ENCODE measurements at regions not wholly inside any gene's neighbourhood (a gene's known extent, or its start where the extent isn't known, plus 50 kb on each side); places are given as distances from the start of the nearest gene placed in this dataset.

GRCh38 chr9:14447103-14447502 is 133.2 kb upstream of the NFIB start:
- H3K27ac Mint-ChIP-seq = no peak overlapping the region
- ChIA-PET CTCF (no interaction called here), POLR2A (no interaction called here)
- H3K27me3 ChIP-seq (ENCODE audit: insufficient read depth, low read length, poor library complexity, severe bottlenecking) = no peaks in the 10 kb centered on the region
- no peak overlapping the region for H3K27ac ChIP-seq (ENCODE audit: low read depth, low read length)
- no peaks in the 10 kb centered on the region for H3K9me3 ChIP-seq (ENCODE audit: low read length)
- peaks cover 0 to 11% (median 0%) of the 10 kb centered on the region in 5 donors for H3K9me3 Mint-ChIP-seq
- peaks cover 0 to 10% of the 10 kb centered on the region in 2 donors for H3K27me3 Mint-ChIP-seq
- H3K4me3 Mint-ChIP-seq = no peak overlapping the region
- no peak for DNase-seq
- no peak overlapping the region for H3K4me3 ChIP-seq (ENCODE audit: low read length)
- no peaks in the 10 kb centered on the region for H3K36me3 Mint-ChIP-seq
- no peaks in the 10 kb centered on the region for H3K4me1 Mint-ChIP-seq
- H3K4me1 ChIP-seq (ENCODE audit: insufficient read depth, low read length) = no peaks in the 10 kb centered on the region
- H3K36me3 ChIP-seq (ENCODE audit: insufficient read depth, low read length) = no peaks in the 10 kb centered on the region

- H3K4me3 ChIP-seq (ENCODE audit: low read length) = no peak overlapping the region
- CTCF ChIA-PET = no interaction called here
- no peaks in the 10 kb centered on the region for H3K9me3 ChIP-seq (ENCODE audit: low read length)
- no peak overlapping the region for H3K27ac ChIP-seq (ENCODE audit: low read depth, low read length)
- peaks cover 0 to 11% (median 0%) of the 10 kb centered on the region in 5 donors for H3K9me3 Mint-ChIP-seq
- no peaks in the 10 kb centered on the region for H3K4me1 ChIP-seq (ENCODE audit: insufficient read depth, low read length)
- no peaks in the 10 kb centered on the region for H3K27me3 ChIP-seq (ENCODE audit: insufficient read depth, low read length, poor library complexity, severe bottlenecking)
- POLR2A ChIA-PET = no interaction called here
- no peaks in the 10 kb centered on the region for H3K4me1 Mint-ChIP-seq
- peaks cover 0 to 7% of the 10 kb centered on the region in 2 donors for H3K27me3 Mint-ChIP-seq
- H3K36me3 Mint-ChIP-seq = no peaks in the 10 kb centered on the region
- H3K36me3 ChIP-seq (ENCODE audit: insufficient read depth, low read length) = no peaks in the 10 kb centered on the region
- no peak for DNase-seq
- no peak overlapping the region for H3K27ac Mint-ChIP-seq
- no peak overlapping the region for H3K4me3 Mint-ChIP-seq
These were observed 132.0 kb upstream of the NFIB start for GRCh38 chr9:14445946-14446345.

GRCh38 chr9:14442956-14443355 is 129.0 kb upstream of the NFIB start:
- Mint-ChIP-seq H3K36me3 (no peaks in the 10 kb centered on the region), H3K4me3 (no peak overlapping the region), H3K4me1 (no peaks in the 10 kb centered on the region), H3K27ac (no peak overlapping the region), H3K27me3 (no peaks in the 10 kb centered on the region), H3K9me3 (peaks cover 0 to 5% (median 0%) of the 10 kb centered on the region in 5 donors)
- Histone ChIP-seq H3K36me3 (ENCODE audit: insufficient read depth, low read length) (no peaks in the 10 kb centered on the region), H3K4me1 (ENCODE audit: insufficient read depth, low read length) (no peaks in the 10 kb centered on the region), H3K9me3 (ENCODE audit: low read length) (no peaks in the 10 kb centered on the region), H3K4me3 (ENCODE audit: low read length) (no peak overlapping the region), H3K27me3 (ENCODE audit: insufficient read depth, low read length, poor library complexity, severe bottlenecking) (no peaks in the 10 kb centered on the region), H3K27ac (ENCODE audit: low read depth, low read length) (no peak overlapping the region)
- ChIA-PET CTCF (no interaction called here), POLR2A (no interaction called here)
- no peak for DNase-seq

GRCh38 chr9:14441976-14442651 is 128.2 kb upstream of the NFIB start:
- Histone ChIP-seq H3K4me1 (ENCODE audit: insufficient read depth, low read length) (no peaks in the 10 kb centered on the region), H3K36me3 (ENCODE audit: insufficient read depth, low read length) (no peaks in the 10 kb centered on the region), H3K27ac (ENCODE audit: low read depth, low read length) (no peak overlapping the region), H3K27me3 (ENCODE audit: insufficient read depth, low read length, poor library complexity, severe bottlenecking) (no peaks in the 10 kb centered on the region), H3K9me3 (ENCODE audit: low read length) (no peaks in the 10 kb centered on the region), H3K4me3 (ENCODE audit: low read length) (no peak overlapping the region)
- DNase-seq = no peak
- Mint-ChIP-seq H3K27me3 (no peaks in the 10 kb centered on the region), H3K27ac (no peak overlapping the region), H3K4me1 (no peaks in the 10 kb centered on the region), H3K4me3 (no peak overlapping the region), H3K36me3 (no peaks in the 10 kb centered on the region), H3K9me3 (peaks cover 0 to 5% (median 0%) of the 10 kb centered on the region in 5 donors)
- POLR2A ChIA-PET = no interaction called here
- CTCF ChIA-PET = no interaction called here

- H3K4me3 Mint-ChIP-seq = no peak overlapping the region
- no peaks in the 10 kb centered on the region for H3K4me1 Mint-ChIP-seq
- DNase-seq = no peak
- POLR2A ChIA-PET = no interaction called here
- Histone ChIP-seq H3K36me3 (ENCODE audit: insufficient read depth, low read length) (no peaks in the 10 kb centered on the region), H3K4me1 (ENCODE audit: insufficient read depth, low read length) (no peaks in the 10 kb centered on the region), H3K27ac (ENCODE audit: low read depth, low read length) (no peak overlapping the region), H3K4me3 (ENCODE audit: low read length) (no peak overlapping the region), H3K9me3 (ENCODE audit: low read length) (no peaks in the 10 kb centered on the region), H3K27me3 (ENCODE audit: insufficient read depth, low read length, poor library complexity, severe bottlenecking) (no peaks in the 10 kb centered on the region)
- peaks cover 0 to 5% (median 0%) of the 10 kb centered on the region in 5 donors for H3K9me3 Mint-ChIP-seq
- CTCF ChIA-PET = no interaction called here
- no peaks in the 10 kb centered on the region for H3K27me3 Mint-ChIP-seq
- H3K27ac Mint-ChIP-seq = no peak overlapping the region
- no peaks in the 10 kb centered on the region for H3K36me3 Mint-ChIP-seq
These were observed 127.2 kb upstream of the NFIB start for GRCh38 chr9:14441115-14441514.

GRCh38 chr9:14440062-14440461 is 126.1 kb upstream of the NFIB start:
- CTCF ChIA-PET = no interaction called here
- H3K4me1 ChIP-seq (ENCODE audit: insufficient read depth, low read length) = no peaks in the 10 kb centered on the region
- H3K4me3 Mint-ChIP-seq = no peak overlapping the region
- H3K27ac Mint-ChIP-seq = peak overlapping the region in 1 of 8 donors; percentile 38
- no peaks in the 10 kb centered on the region for H3K4me1 Mint-ChIP-seq
- H3K9me3 ChIP-seq (ENCODE audit: low read length) = no peaks in the 10 kb centered on the region
- DNase-seq = no peak
- H3K27ac ChIP-seq (ENCODE audit: low read depth, low read length) = no peak overlapping the region
- POLR2A ChIA-PET = no interaction called here
- H3K27me3 ChIP-seq (ENCODE audit: insufficient read depth, low read length, poor library complexity, severe bottlenecking) = no peaks in the 10 kb centered on the region
- no peaks in the 10 kb centered on the region for H3K27me3 Mint-ChIP-seq
- H3K36me3 Mint-ChIP-seq = no peaks in the 10 kb centered on the region
- peaks cover 0 to 5% (median 0%) of the 10 kb centered on the region in 5 donors for H3K9me3 Mint-ChIP-seq
- no peaks in the 10 kb centered on the region for H3K36me3 ChIP-seq (ENCODE audit: insufficient read depth, low read length)
- H3K4me3 ChIP-seq (ENCODE audit: low read length) = no peak overlapping the region

DNA sequence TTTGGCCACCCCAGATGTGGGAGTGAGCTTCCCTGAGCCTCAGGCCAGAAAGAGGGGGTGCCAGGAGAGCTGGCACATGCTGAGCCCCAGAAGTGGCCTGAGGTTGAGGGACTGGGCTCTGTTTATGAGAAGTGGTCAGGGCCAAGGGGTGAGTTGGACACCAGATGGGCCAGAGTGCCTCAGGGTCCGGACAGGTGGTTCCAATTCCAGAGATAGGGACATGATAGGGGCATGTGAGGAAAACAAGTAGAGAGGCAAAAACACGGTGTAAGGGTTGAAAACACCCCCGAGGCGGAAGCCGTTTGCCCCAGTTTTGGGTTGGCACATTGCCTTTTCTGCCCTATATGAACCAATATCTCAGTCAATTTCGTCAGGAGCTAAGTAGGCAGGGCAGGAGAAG is 125.6 kb upstream of the NFIB start:
- Histone ChIP-seq H3K4me1 (ENCODE audit: insufficient read depth, low read length) (no peaks in the 10 kb centered on the region), H3K27me3 (ENCODE audit: insufficient read depth, low read length, poor library complexity, severe bottlenecking) (no peaks in the 10 kb centered on the region), H3K27ac (ENCODE audit: low read depth, low read length) (no peak overlapping the region), H3K36me3 (ENCODE audit: insufficient read depth, low read length) (no peaks in the 10 kb centered on the region), H3K4me3 (ENCODE audit: low read length) (no peak overlapping the region), H3K9me3 (ENCODE audit: low read length) (no peaks in the 10 kb centered on the region)
- Mint-ChIP-seq H3K4me1 (no peaks in the 10 kb centered on the region), H3K4me3 (no peak overlapping the region), H3K27me3 (no peaks in the 10 kb centered on the region), H3K27ac (peak overlapping the region in 1 of 8 donors; percentile 38), H3K36me3 (no peaks in the 10 kb centered on the region), H3K9me3 (peaks cover 0 to 5% (median 0%) of the 10 kb centered on the region in 5 donors)
- DNase-seq = no peak
- POLR2A ChIA-PET = no interaction called here
- CTCF ChIA-PET = no interaction called here

GRCh38 chr9:14438232-14439021 is 124.5 kb upstream of the NFIB start:
- POLR2A ChIA-PET = no interaction called here
- H3K4me1 ChIP-seq (ENCODE audit: insufficient read depth, low read length) = no peaks in the 10 kb centered on the region
- H3K36me3 ChIP-seq (ENCODE audit: insufficient read depth, low read length) = no peaks in the 10 kb centered on the region
- CTCF ChIA-PET = no interaction called here
- H3K4me3 ChIP-seq (ENCODE audit: low read length) = no peak overlapping the region
- Mint-ChIP-seq H3K36me3 (no peaks in the 10 kb centered on the region), H3K9me3 (peaks cover 0 to 4% (median 0%) of the 10 kb centered on the region in 5 donors), H3K4me3 (no peak overlapping the region), H3K4me1 (no peaks in the 10 kb centered on the region), H3K27me3 (no peaks in the 10 kb centered on the region), H3K27ac (no peak overlapping the region)
- no peaks in the 10 kb centered on the region for H3K27me3 ChIP-seq (ENCODE audit: insufficient read depth, low read length, poor library complexity, severe bottlenecking)
- no peaks in the 10 kb centered on the region for H3K9me3 ChIP-seq (ENCODE audit: low read length)
- DNase-seq = no peak
- H3K27ac ChIP-seq (ENCODE audit: low read depth, low read length) = no peak overlapping the region
